SJCRH30 (cell line): ENCODE measurements at regions not wholly inside any gene's neighbourhood (a gene's known extent, or its start where the extent isn't known, plus 50 kb on each side); places are given as distances from the start of the nearest gene placed in this dataset.
A peak's percentile ranks its signal among the peaks of the same experiment; 100 is the strongest.

Source experiments
- DNase-seq, 2 experiments: peaks; one replicate each; pipeline ENCODE4 v3.0.0-alpha.2; 2015 to 2020
- H3K27ac ChIP-seq: fragments of 250-450 bp; sonication (Bioruptor Pico); 2 replicates; pipeline ENCODE4 v1.5.1; 2020; ENCODE audit warnings: mild to moderate bottlenecking, moderate library complexity
- H3K27me3 ChIP-seq: fragments of 250-450 bp; sonication (Bioruptor Pico); 2 replicates; pipeline ENCODE4 v1.5.1; 2020; ENCODE audit warnings: mild to moderate bottlenecking, moderate library complexity
- H3K36me3 ChIP-seq: fragments of 250-450 bp; sonication (Bioruptor Pico); 2 replicates; pipeline ENCODE4 v1.5.1; 2020; ENCODE audit warnings: mild to moderate bottlenecking, moderate library complexity
- H3K4me1 ChIP-seq: fragments of 250-450 bp; sonication (Bioruptor Pico); 2 replicates; pipeline ENCODE4 v1.5.1; 2020; ENCODE audit warnings: mild to moderate bottlenecking, moderate library complexity
- H3K4me3 ChIP-seq: fragments of 250-450 bp; sonication (Bioruptor Pico); 2 replicates; pipeline ENCODE4 v1.5.1; 2020; ENCODE audit warnings: mild to moderate bottlenecking, moderate library complexity
- H3K9me3 ChIP-seq: fragments of 250-450 bp; sonication (Bioruptor Pico); replicated peaks from 2 replicates; pipeline ENCODE4 v1.5.1; 2020; ENCODE audit warnings: mild to moderate bottlenecking, moderate library complexity

GRCh38 chr2:16165518-16166326 lies 225.4 kb downstream of the MYCN start:
- Histone ChIP-seq H3K36me3 (no peaks in the 10 kb centered on the region), H3K9me3 (no peaks in the 10 kb centered on the region), H3K27me3 (no peaks in the 10 kb centered on the region), H3K27ac (no peak overlapping the region), H3K4me3 (no peak overlapping the region), H3K4me1 (no peaks in the 10 kb centered on the region)
- no peak for DNase-seq

GRCh38 chr2:16162491-16163040 lies 222.2 kb downstream of the MYCN start:
- no peaks in the 10 kb centered on the region for H3K36me3 ChIP-seq
- no peaks in the 10 kb centered on the region for H3K27me3 ChIP-seq
- H3K9me3 ChIP-seq = no peaks in the 10 kb centered on the region
- H3K4me1 ChIP-seq = no peaks in the 10 kb centered on the region
- no peak overlapping the region for H3K27ac ChIP-seq
- no peak for DNase-seq
- no peak overlapping the region for H3K4me3 ChIP-seq

- Histone ChIP-seq H3K36me3 (no peaks in the 10 kb centered on the region), H3K27ac (no peak overlapping the region), H3K4me1 (no peaks in the 10 kb centered on the region), H3K9me3 (no peaks in the 10 kb centered on the region), H3K4me3 (no peak overlapping the region), H3K27me3 (no peaks in the 10 kb centered on the region)
- DNase-seq = no peak
Observed at GRCh38 chr2:16161768-16162490, 221.6 kb downstream of the MYCN start.

- no peaks in the 10 kb centered on the region for H3K27me3 ChIP-seq
- H3K27ac ChIP-seq = no peak overlapping the region
- no peaks in the 10 kb centered on the region for H3K36me3 ChIP-seq
- H3K4me3 ChIP-seq = no peak overlapping the region
- H3K4me1 ChIP-seq = no peaks in the 10 kb centered on the region
- no peak for DNase-seq
- H3K9me3 ChIP-seq = no peaks in the 10 kb centered on the region
Observed at GRCh38 chr2:16161085-16161565, 220.8 kb downstream of the MYCN start.

GRCh38 chr2:16160281-16161084 lies 220.1 kb downstream of the MYCN start:
- Histone ChIP-seq H3K9me3 (no peaks in the 10 kb centered on the region), H3K4me3 (no peak overlapping the region), H3K27ac (no peak overlapping the region), H3K4me1 (peaks cover 2% of the 10 kb centered on the region), H3K36me3 (no peaks in the 10 kb centered on the region), H3K27me3 (no peaks in the 10 kb centered on the region)
- no peak for DNase-seq

GRCh38 chr2:16156411-16156810 lies 216.1 kb downstream of the MYCN start:
- DNase-seq = no peak
- Histone ChIP-seq H3K27ac (no peak overlapping the region), H3K36me3 (no peaks in the 10 kb centered on the region), H3K27me3 (no peaks in the 10 kb centered on the region), H3K4me1 (peaks cover 11% of the 10 kb centered on the region), H3K4me3 (no peak overlapping the region), H3K9me3 (peaks cover 7% of the 10 kb centered on the region; the same call in 1 of the 2 replicates)

GRCh38 chr2:16155766-16156165 lies 215.4 kb downstream of the MYCN start:
- H3K27ac ChIP-seq = no peak overlapping the region
- peaks cover 7% of the 10 kb centered on the region; the same call in 1 of the 2 replicates for H3K9me3 ChIP-seq
- peaks cover 11% of the 10 kb centered on the region for H3K4me1 ChIP-seq
- DNase-seq = peak in 1 of 2 experiments; percentile 57
- no peaks in the 10 kb centered on the region for H3K27me3 ChIP-seq
- H3K4me3 ChIP-seq = no peak overlapping the region
- no peaks in the 10 kb centered on the region for H3K36me3 ChIP-seq

- H3K4me3 ChIP-seq = no peak overlapping the region
- no peaks in the 10 kb centered on the region for H3K36me3 ChIP-seq
- no peaks in the 10 kb centered on the region for H3K27me3 ChIP-seq
- no peak overlapping the region for H3K27ac ChIP-seq
- peaks cover 7% of the 10 kb centered on the region; the same call in 1 of the 2 replicates for H3K9me3 ChIP-seq
- peak in 1 of 2 experiments; percentile 61 for DNase-seq
- peaks cover 11% of the 10 kb centered on the region for H3K4me1 ChIP-seq
Observed at GRCh38 chr2:16155366-16155765, 215.0 kb downstream of the MYCN start.

- no peak overlapping the region for H3K4me3 ChIP-seq
- no peaks in the 10 kb centered on the region for H3K36me3 ChIP-seq
- peaks cover 7% of the 10 kb centered on the region; the same call in 1 of the 2 replicates for H3K9me3 ChIP-seq
- peaks cover 11% of the 10 kb centered on the region for H3K4me1 ChIP-seq
- no peaks in the 10 kb centered on the region for H3K27me3 ChIP-seq
- H3K27ac ChIP-seq = no peak overlapping the region
- no peak for DNase-seq
Observed at GRCh38 chr2:16154501-16155280, 214.3 kb downstream of the MYCN start.

- Histone ChIP-seq H3K4me1 (peaks cover 11% of the 10 kb centered on the region), H3K27ac (no peak overlapping the region), H3K4me3 (no peak overlapping the region), H3K9me3 (peaks cover 7% of the 10 kb centered on the region; the same call in 1 of the 2 replicates), H3K27me3 (no peaks in the 10 kb centered on the region), H3K36me3 (no peaks in the 10 kb centered on the region)
- DNase-seq = no peak
Observed at GRCh38 chr2:16154061-16154460, 213.7 kb downstream of the MYCN start.

- no peaks in the 10 kb centered on the region for H3K27me3 ChIP-seq
Observed at GRCh38 chr2:16153754-16154035, 213.3 kb downstream of the MYCN start.

GRCh38 chr2:16152928-16153753 lies 212.8 kb downstream of the MYCN start:
- Histone ChIP-seq H3K36me3 (no peaks in the 10 kb centered on the region), H3K4me1 (peaks cover 11% of the 10 kb centered on the region), H3K27ac (no peak overlapping the region), H3K27me3 (no peaks in the 10 kb centered on the region), H3K9me3 (peaks cover 7% of the 10 kb centered on the region; the same call in 1 of the 2 replicates), H3K4me3 (no peak overlapping the region)
- DNase-seq = no peak

More at GRCh38 chr2:16153754-16154035, 213.3 kb downstream of the MYCN start:
- Histone ChIP-seq H3K9me3 (peaks cover 7% of the 10 kb centered on the region; the same call in 1 of the 2 replicates), H3K4me1 (peaks cover 11% of the 10 kb centered on the region), H3K36me3 (no peaks in the 10 kb centered on the region), H3K27ac (no peak overlapping the region), H3K4me3 (no peak overlapping the region)
- DNase-seq = no peak
